ENCODE measurements at regions not wholly inside any gene's neighbourhood (a gene's known extent, or its start where the extent isn't known, plus 50 kb on each side); places are given as distances from the start of the nearest gene placed in this dataset.

GRCh38 chr2:239824046-239824694 lies 201.0 kb downstream of the NDUFA10 start:
- no peak for TF ChIP-seq CHD2 (IDR thresholded peaks at IDR 0.05; ENCODE audit: low read depth, low read length)
- TF ChIP-seq TAF7 (tag; IDR thresholded peaks at IDR 0.05) = no peak
- TF ChIP-seq CTCF (IDR thresholded peaks at IDR 0.05 in 2 of 3, conservative IDR thresholded peaks at IDR 0.05 in 1 of 3; ENCODE audit: insufficient read depth in 2 of 3, low read depth in 1 of 3, low read length in 3 of 3) = peak in 2 of 3 experiments; percentile 36 to 41; a peak in 3 of 6 replicates
- no peak for TF ChIP-seq ZNF589 (CRISPR knock-in tag; IDR thresholded peaks at IDR 0.05; ENCODE audit: low read depth)
- TF ChIP-seq SIN3A (IDR thresholded peaks at IDR 0.05; ENCODE audit: borderline replicate concordance in 2 of 2, control insufficient read depth in 1 of 2, low read depth in 2 of 2, low read length in 2 of 2) = no peak
- no peak for TF ChIP-seq ZNF830 (CRISPR knock-in tag; IDR thresholded peaks at IDR 0.05)
- no peak for TF ChIP-seq ZNF143 (CRISPR knock-in tag; IDR thresholded peaks at IDR 0.05)
- TF ChIP-seq ZNF146 (CRISPR knock-in tag; IDR thresholded peaks at IDR 0.05; ENCODE audit: unreplicated experiment) = no peak
- TF ChIP-seq ZNF274 (IDR thresholded peaks at IDR 0.05; ENCODE audit: borderline replicate concordance, low read depth, low read length) = no peak
- TF ChIP-seq ZNF24 (IDR thresholded peaks at IDR 0.05) = no peak
